ENCODE measurements at regions not wholly inside any gene's neighbourhood (a gene's known extent, or its start where the extent isn't known, plus 50 kb on each side); places are given as distances from the start of the nearest gene placed in this dataset.

DNA sequence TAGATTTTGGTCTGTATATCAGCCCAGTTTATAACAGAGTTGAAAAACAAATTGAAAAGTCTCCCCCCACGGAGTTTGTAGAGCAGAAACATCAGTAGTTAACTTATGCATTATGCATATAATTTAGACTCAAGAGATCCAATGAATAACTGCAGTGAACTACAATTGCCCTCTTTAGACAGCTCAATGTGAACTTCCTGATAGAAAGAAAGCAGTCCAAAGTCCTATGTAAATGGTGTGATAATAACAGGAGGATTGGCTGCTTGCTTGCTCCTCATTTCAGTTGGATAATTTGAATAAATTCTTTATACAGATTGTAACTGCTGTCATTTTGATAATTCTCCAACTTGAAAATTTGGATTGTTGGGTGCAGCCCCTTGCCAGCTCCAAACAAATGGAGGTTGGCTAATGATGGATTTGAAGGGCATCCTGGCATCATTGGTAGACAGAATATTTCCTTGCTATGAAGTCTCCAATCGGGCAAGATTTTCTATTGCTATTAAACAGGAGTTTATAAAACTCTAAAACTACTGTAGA, 297.1 kb downstream of the ASXL3 start:
- intact Hi-C loops (cut with DNase I), result no loop called here
- DNase-seq (ENCODE audit: low spot score), result no peak

DNA sequence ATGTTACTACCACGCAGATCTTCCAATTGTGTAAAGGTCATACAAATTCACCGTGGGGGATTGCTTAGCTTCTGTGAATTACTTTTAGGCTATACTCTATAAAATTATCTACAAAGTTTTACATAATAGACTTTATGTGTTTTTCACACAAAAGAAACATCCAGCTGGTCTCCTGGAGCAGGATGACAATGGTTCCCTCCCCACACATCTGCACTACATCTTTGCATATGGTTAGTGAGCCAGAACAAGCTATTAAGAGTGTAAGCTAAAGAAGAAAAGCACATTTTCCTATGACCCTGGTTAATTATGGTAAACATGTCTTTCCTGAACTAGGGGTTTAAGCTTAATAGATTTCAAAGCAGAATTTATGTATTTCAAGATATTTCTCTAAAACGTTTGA, 295.1 kb downstream of the ASXL3 start:
- DNase-seq (ENCODE audit: low spot score), result no peak
- intact Hi-C loops (cut with DNase I), result no loop called here

DNA sequence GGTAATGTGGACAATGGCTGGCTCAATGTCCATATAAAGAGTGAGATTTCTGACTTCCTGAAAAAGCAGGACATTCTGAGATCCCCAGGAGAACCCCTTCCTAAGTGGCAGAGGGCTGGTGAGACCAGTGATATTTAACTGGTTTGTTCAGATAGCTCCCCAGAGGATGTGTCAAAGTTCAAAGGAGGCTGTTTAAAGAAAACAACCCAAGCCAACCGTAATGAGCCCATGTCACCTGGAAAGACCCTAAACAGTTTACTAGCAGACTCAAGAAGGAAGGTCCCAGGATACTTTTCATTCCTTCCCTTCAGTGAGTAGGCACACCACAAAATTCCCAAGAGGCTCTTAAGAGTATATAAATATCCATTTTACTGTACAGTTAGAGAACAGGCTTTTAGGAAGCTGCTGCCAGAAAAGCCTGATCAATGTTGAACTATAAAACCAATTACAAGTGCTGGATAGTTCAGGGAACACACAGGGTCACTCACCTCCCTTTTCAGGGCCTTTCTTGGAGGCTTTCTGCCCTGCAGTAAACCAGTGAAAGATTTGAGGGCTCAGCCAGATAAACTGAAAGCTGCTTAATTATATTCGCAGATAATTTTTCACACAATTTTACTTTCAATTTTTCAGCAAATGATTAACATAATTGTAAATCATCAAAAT, 293.5 kb downstream of the ASXL3 start:
- DNase-seq (ENCODE audit: low spot score), result no peak
- intact Hi-C loops (cut with DNase I), result no loop called here

DNA sequence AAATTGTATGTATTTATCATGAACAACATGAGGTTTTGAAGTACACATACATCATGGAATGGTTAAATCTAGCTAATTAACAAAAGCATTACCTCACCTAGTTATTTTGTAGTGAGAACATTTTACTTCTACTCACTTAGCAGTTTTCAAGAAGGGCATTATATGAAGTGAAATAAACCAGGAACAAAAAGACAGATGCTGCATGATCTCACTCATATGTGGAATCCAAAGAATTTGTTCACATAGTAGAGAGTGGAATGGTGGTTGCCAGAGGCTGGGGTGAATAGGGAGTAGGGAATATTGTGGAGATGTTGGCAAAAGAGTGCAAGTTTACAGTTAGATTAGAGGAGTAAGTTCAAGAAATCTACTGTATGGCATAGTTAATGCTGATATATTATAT, 292.0 kb downstream of the ASXL3 start:
- intact Hi-C loops (cut with DNase I), result no loop called here
- no peak for DNase-seq (ENCODE audit: low spot score)

DNA sequence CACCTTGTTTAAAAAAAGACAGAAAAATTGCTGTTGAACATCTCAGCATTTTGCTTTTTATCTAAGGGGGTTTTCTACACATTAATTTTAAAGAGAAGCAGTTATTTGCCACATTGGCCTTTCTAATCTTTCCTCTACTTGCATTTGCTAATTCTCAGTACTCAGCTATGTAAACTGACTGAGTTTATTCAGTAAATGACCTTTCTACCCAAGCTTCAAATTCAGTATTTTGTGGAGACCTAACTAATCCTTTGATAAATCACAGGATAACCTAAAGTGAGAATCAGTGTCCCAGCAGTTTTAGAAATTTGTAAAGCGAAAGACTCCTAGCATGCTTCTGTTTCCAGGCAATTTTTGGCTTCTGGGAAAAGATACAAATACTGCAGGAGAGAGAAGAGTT, 288.4 kb downstream of the ASXL3 start:
- intact Hi-C loops (cut with DNase I), result no loop called here
- DNase-seq (ENCODE audit: low spot score), result no peak

DNA sequence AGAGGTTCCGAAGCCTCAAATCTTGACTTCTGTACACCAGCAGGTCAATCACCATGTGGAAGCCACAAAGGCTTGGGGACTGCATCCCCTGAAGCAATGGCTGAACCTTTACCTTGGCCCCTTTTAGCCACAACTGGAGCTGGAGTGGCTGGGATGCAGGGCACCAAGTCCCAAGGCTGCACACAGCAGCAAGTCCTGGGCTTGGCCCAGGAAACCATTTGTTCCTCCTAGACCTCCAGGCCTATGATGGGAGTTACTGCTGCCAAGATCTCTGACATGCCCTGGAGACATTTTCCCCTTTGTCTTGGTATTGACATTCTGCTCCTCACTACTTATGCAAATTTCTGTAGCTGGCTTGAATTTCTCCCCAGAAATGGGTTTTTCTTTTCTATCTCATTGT, 285.9 kb downstream of the ASXL3 start:
- no peak for DNase-seq (ENCODE audit: low spot score)
- intact Hi-C loops (cut with DNase I), result no loop called here

DNA sequence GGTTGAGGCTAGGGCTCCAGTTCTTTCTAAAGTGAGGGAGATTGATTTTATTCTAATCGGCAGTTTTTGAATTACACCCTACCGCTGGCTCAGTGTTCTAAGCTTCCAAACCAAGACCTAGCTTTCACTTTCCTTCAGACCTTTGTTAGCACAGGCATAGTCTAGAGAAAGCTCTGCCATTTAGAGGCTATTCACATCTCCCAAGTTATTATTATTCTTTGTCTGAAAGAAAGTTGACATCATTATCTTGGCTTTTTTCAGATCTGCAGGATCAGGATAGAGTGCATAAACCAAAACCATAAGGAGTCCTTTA, 276.8 kb downstream of the ASXL3 start:
- intact Hi-C loops (cut with DNase I), result no loop called here
- DNase-seq (ENCODE audit: low spot score), result no peak

DNA sequence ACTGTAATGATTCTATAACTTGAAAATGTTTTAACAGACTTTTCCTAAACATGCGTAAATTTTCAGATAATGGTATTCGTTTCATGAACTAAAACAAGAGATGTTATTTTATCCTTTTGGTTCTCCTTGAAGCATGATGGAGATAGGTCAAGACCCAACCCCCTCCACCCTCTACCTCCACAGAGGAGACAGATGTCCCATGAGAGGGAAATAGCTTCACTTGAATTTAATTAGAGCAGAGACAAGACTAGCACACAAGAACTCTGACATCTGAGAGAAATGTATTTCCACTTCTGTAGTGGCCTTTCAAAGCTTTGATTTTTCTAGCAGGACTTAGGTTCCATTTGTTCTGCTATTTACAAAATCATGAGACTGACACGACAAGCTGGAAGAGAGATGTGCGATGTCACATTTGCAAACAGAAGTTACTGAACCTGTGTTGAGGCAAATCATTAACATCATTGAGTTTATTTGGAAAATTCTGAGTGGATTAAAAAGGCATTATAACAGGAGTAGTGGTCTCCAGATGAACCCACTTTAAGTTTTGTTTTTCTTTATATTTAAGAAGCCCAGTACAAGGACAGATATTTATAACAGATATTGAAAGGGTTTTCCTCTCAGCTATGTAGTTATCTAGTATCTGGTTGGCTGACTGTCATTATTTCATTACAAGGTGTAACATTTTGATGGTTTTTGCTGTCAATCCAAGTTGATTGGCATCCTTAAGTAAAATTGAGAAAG, 276.2 kb downstream of the ASXL3 start:
- intact Hi-C loops (cut with DNase I), result no loop called here
- no peak for DNase-seq (ENCODE audit: low spot score)

DNA sequence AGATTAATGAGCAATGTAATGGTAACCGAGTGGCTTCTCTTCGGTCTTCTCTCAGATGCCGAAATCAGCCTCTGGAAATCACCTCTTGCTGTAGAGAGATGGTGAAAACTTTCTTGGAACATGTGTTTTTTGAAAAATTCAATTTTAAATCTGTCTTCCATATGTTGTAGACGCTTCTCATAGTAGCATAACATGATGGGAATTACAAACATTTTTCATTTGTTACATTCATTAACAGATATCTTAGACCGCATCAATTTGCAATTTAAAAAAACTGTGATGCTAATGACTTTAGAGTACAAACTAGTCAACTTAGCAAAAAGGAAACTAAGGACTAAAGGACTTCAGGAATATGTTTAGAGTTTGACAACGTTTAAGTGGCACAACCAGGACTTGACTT, 275.2 kb downstream of the ASXL3 start:
- intact Hi-C loops (cut with DNase I), result no loop called here
- DNase-seq (ENCODE audit: low spot score), result no peak

DNA sequence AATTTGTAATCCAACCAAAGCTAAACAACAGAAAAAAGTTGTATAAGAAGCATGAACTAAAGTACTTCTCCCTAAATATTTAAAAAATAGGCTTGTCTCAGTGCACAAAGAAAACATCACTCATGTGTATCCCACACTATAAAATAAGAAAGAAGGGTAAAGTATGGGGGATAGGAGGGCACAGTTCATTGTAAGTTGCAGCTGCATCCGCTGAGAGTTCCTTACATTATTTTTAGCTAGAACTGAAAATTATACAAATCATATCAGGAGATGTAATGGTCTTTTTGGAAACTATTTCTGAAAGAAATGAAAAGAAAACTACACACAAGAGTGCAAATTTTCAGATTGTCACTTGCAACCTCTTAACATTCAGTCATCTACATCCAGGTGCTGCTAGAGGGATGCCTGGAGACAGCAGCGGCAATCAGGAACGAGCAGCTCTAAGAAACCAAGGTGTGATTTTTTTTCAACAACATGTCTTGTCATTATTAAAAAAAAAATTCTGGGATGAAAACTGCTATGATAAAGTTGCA, 273.6 kb downstream of the ASXL3 start:
- intact Hi-C loops (cut with DNase I), result no loop called here
- no peak for DNase-seq (ENCODE audit: low spot score)

DNA sequence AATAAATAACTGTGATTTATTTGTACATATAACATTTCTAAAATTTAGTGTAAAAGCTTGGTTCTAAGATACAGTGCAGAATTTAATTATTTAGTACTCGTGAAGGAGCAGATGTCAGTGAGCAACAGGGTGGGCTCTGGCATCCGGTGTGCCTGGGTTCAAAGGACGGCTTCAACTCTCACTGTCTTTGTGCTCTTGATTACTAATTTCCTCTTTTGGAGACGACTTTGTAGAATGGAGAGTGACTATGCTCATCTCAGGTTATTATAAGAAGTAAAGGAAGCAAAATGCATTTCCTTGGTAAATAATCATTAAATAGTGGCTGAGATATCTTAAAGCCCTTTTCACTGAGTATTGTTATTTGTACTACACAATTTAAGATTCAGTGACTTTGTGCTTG, 271.7 kb downstream of the ASXL3 start:
- no peak for DNase-seq (ENCODE audit: low spot score)
- intact Hi-C loops (cut with DNase I), result no loop called here

DNA sequence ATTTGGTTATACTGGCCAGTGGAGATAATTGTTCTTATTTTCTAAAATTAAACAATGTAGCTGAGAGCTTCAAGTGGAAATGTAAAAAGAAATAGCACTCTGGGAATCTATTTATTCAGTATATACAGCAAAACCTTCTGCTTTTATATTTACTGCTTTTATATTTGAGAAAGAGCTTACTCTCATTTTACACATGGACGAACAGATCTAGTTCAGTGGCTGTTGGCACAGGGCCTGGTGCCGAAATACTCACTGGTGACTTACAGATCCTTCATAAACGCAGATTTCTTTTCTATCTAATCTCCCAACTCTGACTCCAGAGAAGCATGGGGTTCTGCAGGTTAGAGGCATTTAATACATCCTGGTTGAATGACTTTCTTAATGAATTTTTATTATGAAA, 266.2 kb downstream of the ASXL3 start:
- intact Hi-C loops (cut with DNase I), result no loop called here
- DNase-seq (ENCODE audit: low spot score), result no peak

DNA sequence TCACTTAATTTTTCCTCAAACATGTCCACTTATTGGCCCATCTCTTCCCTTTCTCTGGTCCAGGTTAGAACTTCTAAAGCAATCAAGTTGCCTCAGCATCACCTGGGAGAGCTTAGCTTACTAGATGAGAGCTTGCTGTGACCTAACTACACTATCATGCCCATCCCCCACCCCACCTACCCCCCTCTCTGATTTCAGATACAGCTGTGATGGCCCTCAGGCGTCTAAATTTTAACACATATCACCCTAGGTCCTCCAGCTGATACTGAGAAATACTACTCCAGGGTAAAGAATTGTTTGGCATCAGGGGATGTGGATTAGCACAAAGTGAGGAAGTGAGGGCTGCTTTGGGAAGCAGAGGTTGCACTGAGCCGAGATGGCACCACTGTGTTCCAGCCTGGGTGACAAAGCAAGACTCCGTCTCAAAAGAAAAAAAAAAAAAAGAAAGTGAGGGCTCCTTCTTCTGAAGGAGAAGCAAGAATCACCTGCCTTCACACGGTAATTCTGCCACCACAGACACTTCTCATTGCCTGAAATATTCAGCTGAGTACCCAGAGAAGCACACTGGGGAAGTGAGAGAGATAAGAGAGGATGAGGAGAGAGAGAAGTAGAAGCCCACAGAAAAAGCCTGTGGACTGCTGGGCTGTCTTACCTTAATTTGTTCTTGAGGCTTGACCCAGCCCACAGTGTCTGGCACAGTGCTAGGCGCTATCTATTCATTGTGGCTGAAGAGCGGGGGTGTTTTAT, 263.4 kb downstream of the ASXL3 start:
- intact Hi-C loops (cut with DNase I), result no loop called here
- DNase-seq (ENCODE audit: low spot score), result no peak

DNA sequence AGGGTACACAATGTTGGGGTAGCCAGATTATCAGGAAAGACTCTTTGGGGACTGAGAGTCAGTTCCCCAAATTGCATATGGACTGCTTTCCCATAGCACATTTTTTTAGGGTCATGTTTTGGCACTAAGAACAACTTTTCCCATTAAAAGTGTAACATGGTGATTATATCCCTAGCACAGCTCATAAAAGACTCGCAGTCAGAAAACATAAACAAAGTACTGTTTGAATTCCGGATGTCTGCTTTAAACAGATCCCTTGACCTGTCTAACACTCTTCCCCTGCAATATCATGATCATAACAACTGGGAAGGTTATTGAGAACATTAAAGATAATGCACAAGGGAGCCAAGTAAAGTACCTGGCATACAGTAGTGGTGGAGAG, 262.2 kb downstream of the ASXL3 start:
- no peak for DNase-seq (ENCODE audit: low spot score)
- intact Hi-C loops (cut with DNase I), result no loop called here

DNA sequence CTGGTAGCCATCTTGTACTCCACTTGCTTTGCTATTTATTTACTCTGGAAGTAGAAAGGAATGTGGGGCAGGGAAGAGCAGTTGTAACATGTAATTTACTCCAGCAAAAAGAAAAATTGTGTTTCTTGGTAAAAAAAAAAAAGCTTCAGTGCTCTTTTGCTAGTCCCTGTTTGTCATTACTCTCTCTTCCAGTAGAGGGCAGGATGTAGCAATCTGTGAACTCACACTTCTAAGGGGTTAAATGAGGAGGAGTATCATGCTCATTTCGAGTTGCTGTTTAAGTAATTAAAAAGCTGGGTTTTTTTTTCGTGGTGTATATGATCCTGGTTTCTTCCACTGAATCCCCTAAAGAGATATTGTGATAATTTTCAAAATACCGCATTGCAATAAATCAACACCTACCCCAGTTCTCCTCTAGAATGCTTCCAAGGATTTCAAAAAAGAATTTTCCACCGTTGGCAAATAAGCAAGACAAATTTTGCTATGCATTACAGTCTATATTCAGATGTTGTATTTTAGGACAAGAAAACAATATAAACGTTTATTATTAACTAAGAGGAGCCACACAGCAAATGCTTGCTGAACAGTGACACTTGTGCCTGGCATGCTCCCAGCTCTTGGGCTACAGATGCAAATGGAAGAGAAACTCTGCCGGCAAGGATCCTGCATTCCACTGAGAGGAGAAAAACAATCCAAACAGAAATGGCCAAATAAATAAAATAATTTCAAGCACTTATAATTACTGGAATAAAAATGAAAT, 261.6 kb downstream of the ASXL3 start:
- intact Hi-C loops (cut with DNase I), result loop anchor here (5.0 kb wide), 1 partner anchor 483 kb away; no protein-coding TSS in a partner anchor
- no peak for DNase-seq (ENCODE audit: low spot score)

DNA sequence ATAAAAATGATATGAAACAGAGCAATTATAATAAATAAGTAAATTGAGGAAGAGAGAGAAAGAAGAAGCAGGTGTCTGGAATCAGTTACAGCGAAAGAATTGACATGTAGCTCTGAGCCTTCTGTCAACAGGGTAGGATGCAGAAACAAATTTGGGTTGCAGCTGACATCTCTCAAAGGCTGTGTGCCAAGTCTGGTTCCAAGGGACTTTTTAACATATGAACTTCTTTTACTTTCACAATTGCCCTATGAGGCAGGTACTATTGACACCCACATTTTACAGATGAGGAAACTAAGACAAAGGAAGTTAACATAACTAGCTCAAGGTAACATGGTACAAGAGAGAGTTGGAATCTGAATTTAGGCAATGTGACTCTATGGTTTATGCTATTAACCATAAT, 260.0 kb downstream of the ASXL3 start:
- intact Hi-C loops (cut with DNase I), result loop anchor here (5.0 kb wide), 1 partner anchor 484 kb away; no protein-coding TSS in a partner anchor
- no peak for DNase-seq (ENCODE audit: low spot score)

DNA sequence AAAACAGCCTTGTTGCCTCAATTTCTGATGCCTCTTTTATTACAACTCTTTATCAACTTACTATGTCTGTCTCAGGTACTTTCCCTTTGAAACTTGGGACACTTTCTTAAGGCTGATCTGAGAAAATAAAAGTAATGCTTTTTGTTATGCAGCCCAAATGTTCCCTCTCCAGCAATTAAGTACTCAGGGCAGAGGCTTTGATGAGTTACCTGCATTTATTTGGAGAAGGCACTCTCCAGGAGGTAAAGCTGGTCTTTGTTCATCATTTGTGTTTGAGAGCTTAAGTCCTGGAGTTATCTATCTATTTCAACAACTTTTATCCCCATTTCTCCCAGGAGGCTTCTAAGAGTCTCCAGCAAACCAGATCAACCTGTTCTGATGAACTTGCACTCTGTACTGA, 259.2 kb downstream of the ASXL3 start:
- intact Hi-C loops (cut with DNase I), result loop anchor here (5.0 kb wide), 1 partner anchor 485 kb away; no protein-coding TSS in a partner anchor
- DNase-seq (ENCODE audit: low spot score), result no peak

DNA sequence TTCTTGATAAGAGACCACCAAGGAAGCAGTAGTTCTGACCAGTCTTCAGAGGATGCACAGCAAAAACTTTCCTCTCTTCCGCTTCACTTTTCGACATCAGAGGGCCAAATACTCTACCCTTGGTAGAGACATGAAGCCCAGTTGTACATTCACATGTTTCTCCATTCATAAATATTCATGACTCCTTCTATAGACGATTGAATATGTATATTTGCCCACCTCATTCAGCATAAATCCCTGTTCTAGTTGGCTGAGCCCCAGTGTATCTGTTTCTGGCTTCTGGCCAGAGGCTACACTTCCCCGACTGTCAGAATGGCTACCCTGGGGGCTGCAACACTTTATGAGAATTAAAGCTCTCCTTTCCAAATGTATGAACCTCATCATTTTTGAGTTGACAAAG, 258.5 kb downstream of the ASXL3 start:
- intact Hi-C loops (cut with DNase I), result loop anchor here (5.0 kb wide), 1 partner anchor 486 kb away; no protein-coding TSS in a partner anchor
- DNase-seq (ENCODE audit: low spot score), result no peak

DNA sequence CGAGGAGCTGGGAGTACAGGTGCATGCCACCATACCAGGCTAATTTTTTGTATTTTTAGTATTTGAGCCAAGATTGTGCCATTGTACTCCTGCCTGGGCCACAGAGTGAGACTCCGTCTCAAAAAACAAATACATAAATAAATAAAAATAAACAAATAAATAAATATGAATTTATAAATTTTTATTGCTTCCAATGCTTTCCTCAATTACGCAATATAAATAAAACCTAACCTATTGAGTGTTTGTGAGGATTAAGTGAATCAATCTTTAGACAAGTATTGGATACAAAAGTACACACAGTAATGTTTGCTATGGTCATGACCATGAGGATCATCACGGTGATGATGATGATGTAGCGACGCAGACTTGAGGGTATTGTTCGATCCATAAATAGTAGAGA, 257.4 kb downstream of the ASXL3 start:
- DNase-seq (ENCODE audit: low spot score), result no peak
- intact Hi-C loops (cut with DNase I), result loop anchor here (5.0 kb wide), 1 partner anchor 487 kb away; no protein-coding TSS in a partner anchor

DNA sequence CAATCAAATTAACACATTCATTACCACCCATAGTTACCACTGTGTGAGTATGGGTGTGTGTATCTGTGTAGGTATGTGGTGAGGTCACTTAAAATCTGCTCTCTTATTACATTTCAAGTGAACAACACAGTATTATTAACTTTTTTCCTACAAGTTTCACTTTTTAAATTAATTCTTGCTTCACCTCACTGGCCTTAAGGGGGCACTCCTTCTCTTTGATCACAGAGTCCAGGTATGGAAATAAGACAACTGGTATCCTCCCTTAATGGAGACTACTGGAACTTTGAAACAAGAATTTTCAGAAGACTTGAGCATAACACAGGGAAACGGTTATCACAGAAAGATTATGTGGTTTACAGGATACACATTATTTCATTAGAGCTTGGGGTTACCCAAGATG, 255.8 kb downstream of the ASXL3 start:
- intact Hi-C loops (cut with DNase I), result no loop called here
- DNase-seq (ENCODE audit: low spot score), result no peak

Data from cardiac septum (tissue), 1 donor.